Stimulated activated CD8-positive, alpha-beta memory T cell treated with anti-CD3 and anti-CD28 coated beads, Interleukin-4, amount 100 ng/mL, for 1 hour (primary cell): ENCODE measurements at regions not wholly inside any gene's neighbourhood (a gene's known extent, or its start where the extent isn't known, plus 50 kb on each side); places are given as distances from the start of the nearest gene placed in this dataset.
"Not testable (repeated sequence)": the region's sequence is repeated elsewhere in the genome, so short reads cannot be mapped to it uniquely, and the experiment has no call there.

Experiments
- DNase-seq, 2 donors: peaks; one replicate each; pipeline ENCODE4 v3.0.0-alpha.2; 2020; ENCODE audit warnings: low read depth in 2 of 2, low spot score in 1 of 2

- DNase-seq = no peak
These were observed 706.4 kb downstream of the SEMA5A start for GRCh38 chr5:8839361-8840055.

GRCh38 chr5:8840237-8840636, 705.6 kb downstream of the SEMA5A start:
- no peak for DNase-seq

- DNase-seq = not testable (repeated sequence)
These were observed 705.1 kb downstream of the SEMA5A start for GRCh38 chr5:8840746-8841145.

- no peak for DNase-seq
These were observed 702.8 kb downstream of the SEMA5A start for GRCh38 chr5:8842971-8843551.

GRCh38 chr5:8843771-8844170, 702.1 kb downstream of the SEMA5A start:
- no peak for DNase-seq

GRCh38 chr5:8844206-8844605, 701.7 kb downstream of the SEMA5A start:
- DNase-seq = no peak

GRCh38 chr5:8844847-8845246, 701.0 kb downstream of the SEMA5A start:
- no peak for DNase-seq

- DNase-seq = no peak
These were observed 700.6 kb downstream of the SEMA5A start for GRCh38 chr5:8845296-8845695.

GRCh38 chr5:8848366-8848765, 697.5 kb downstream of the SEMA5A start:
- no peak for DNase-seq

GRCh38 chr5:8848997-8849594, 696.8 kb downstream of the SEMA5A start:
- DNase-seq = no peak

- DNase-seq = no peak
These were observed 694.8 kb downstream of the SEMA5A start for GRCh38 chr5:8851101-8851500.

GRCh38 chr5:8857051-8857450, 688.8 kb downstream of the SEMA5A start:
- no peak for DNase-seq

GRCh38 chr5:8861764-8862163, 684.1 kb downstream of the SEMA5A start:
- DNase-seq = no peak

- DNase-seq = no peak
These were observed 681.8 kb downstream of the SEMA5A start for GRCh38 chr5:8864053-8864452.

- no peak for DNase-seq
These were observed 680.6 kb downstream of the SEMA5A start for GRCh38 chr5:8865266-8865665.

GRCh38 chr5:8865686-8866374, 680.0 kb downstream of the SEMA5A start:
- no peak for DNase-seq

GRCh38 chr5:8868283-8868682, 677.6 kb downstream of the SEMA5A start:
- no peak for DNase-seq

GRCh38 chr5:8869932-8870331, 675.9 kb downstream of the SEMA5A start:
- no peak for DNase-seq

GRCh38 chr5:8870349-8870958, 675.4 kb downstream of the SEMA5A start:
- DNase-seq = no peak

GRCh38 chr5:8870959-8871355, 674.9 kb downstream of the SEMA5A start:
- DNase-seq = no peak

GRCh38 chr5:8871446-8871845, 674.4 kb downstream of the SEMA5A start:
- no peak for DNase-seq

- DNase-seq = no peak
These were observed 670.2 kb downstream of the SEMA5A start for GRCh38 chr5:8875722-8876121.
